Astrocyte (in vitro differentiated cells and primary cell): ENCODE measurements at regions not wholly inside any gene's neighbourhood (a gene's known extent, or its start where the extent isn't known, plus 50 kb on each side); places are given as distances from the start of the nearest gene placed in this dataset.
"Not testable (repeated sequence)": the region's sequence is repeated elsewhere in the genome, so short reads cannot be mapped to it uniquely, and the experiment has no call there.

Experiments used
- CTCF ChIP-seq: IDR thresholded peaks from 2 replicates; pipeline ENCODE4 v1.5.1; 2011; ENCODE audit warnings: low read depth, mild to moderate bottlenecking, inconsistent platforms, low read length, moderate library complexity; ENCODE audit not compliant: insufficient read depth
- EZH2 ChIP-seq: IDR thresholded peaks from 2 replicates; pipeline ENCODE4 v1.6.1; 2012; ENCODE audit warnings: mild to moderate bottlenecking, low read length, inconsistent platforms; ENCODE audit not compliant: insufficient read depth

GRCh38 chr2:38451778-38452177 is 74.7 kb upstream of the ATL2 start:
- TF ChIP-seq CTCF, EZH2: not testable (repeated sequence)
